Panc1 (cell line): ENCODE measurements at regions not wholly inside any gene's neighbourhood (a gene's known extent, or its start where the extent isn't known, plus 50 kb on each side); places are given as distances from the start of the nearest gene placed in this dataset.

ENCODE experiments used
- ATAC-seq: fragments of 200-7000 bp; cut with Tn5 transposase; 2 replicates; pipeline ENCODE4 v1.9.1; 2020; ENCODE audit warnings: mild to moderate bottlenecking, moderate library complexity
- BruUV-seq: library from RNA; stranded (reverse); fragments of 400-500 nt; replicated peaks from 2 replicates; lab custom pipeline; 2021; lab: Mats Ljungman, UMichigan
- CTCF ChIA-PET: fragments of 300-600 bp; sonication (Branson Sonifier 250); formaldehyde crosslinking; loops from one replicate; lab custom pipeline; 2022; ENCODE audit warnings: antibody characterized with exemption; lab: Charles Lee
- POLR2A ChIA-PET: fragments of 300-600 bp; sonication (Branson Sonifier 250); formaldehyde crosslinking; loops from one replicate; lab custom pipeline; 2022; ENCODE audit warnings: antibody characterized with exemption; lab: Charles Lee
- DNase-seq: peaks from one replicate; pipeline ENCODE4 v3.0.0-alpha.2; 2010; ENCODE audit warnings: low read depth, low spot score
- H3K27ac ChIP-seq: 2 replicates; pipeline ENCODE4 v1.5.1; 2011; ENCODE audit warnings: mild to moderate bottlenecking, low read length, inconsistent platforms
- H3K27me3 ChIP-seq: fragments of 200-500 bp; sonication (Bioruptor generic); 2 replicates; pipeline ENCODE4 v1.6.0; 2014; ENCODE audit warnings: low read length, inconsistent platforms; ENCODE audit not compliant: control insufficient read depth, insufficient read depth
- H3K36me3 ChIP-seq: fragments of 200-500 bp; sonication (Bioruptor generic); 2 replicates; pipeline ENCODE4 v1.5.1; 2014; ENCODE audit warnings: inconsistent platforms, mild to moderate bottlenecking, low read length, moderate library complexity; ENCODE audit not compliant: control insufficient read depth, insufficient read depth
- H3K4me1 ChIP-seq: 2 replicates; pipeline ENCODE4 v1.5.1; 2011; ENCODE audit warnings: inconsistent platforms, mild to moderate bottlenecking, low read length, moderate library complexity; ENCODE audit not compliant: control insufficient read depth, insufficient read depth
- H3K4me3 ChIP-seq, 2 experiments: 2 replicates each; pipeline ENCODE4 v1.5.1; 2011 to 2012; ENCODE audit warnings: low read depth in 2 of 2, low read length in 2 of 2, mild to moderate bottlenecking in 2 of 2, inconsistent platforms in 1 of 2, moderate library complexity in 1 of 2
- H3K9me3 ChIP-seq: fragments of 200-500 bp; sonication (Bioruptor generic); 2 replicates; pipeline ENCODE4 v1.5.1; 2014; ENCODE audit warnings: low read depth, mild to moderate bottlenecking, inconsistent platforms, low read length, moderate library complexity; ENCODE audit not compliant: control insufficient read depth, insufficient read depth
- POLR2AphosphoS5 ChIP-seq: IDR thresholded peaks from 2 replicates; pipeline ENCODE4 v1.6.1; 2012; ENCODE audit warnings: mild to moderate bottlenecking, low read depth, low read length, moderate library complexity
- REST ChIP-seq, 2 experiments: IDR thresholded peaks; 2 replicates each; pipeline ENCODE4 v1.6.1; 2011 to 2012; ENCODE audit warnings: low read depth in 2 of 2, control low read depth in 1 of 2, low read length in 1 of 2, mild to moderate bottlenecking in 1 of 2, moderate library complexity in 1 of 2; ENCODE audit not compliant: insufficient read depth in 1 of 2
- SIN3A ChIP-seq: IDR thresholded peaks from 2 replicates; pipeline ENCODE4 v1.6.1; 2012; ENCODE audit warnings: low read depth, mild to moderate bottlenecking, low read length, moderate library complexity, borderline replicate concordance; ENCODE audit not compliant: insufficient read depth
- TCF7L2 ChIP-seq: IDR thresholded peaks from 2 replicates; pipeline ENCODE4 v1.6.1; 2011; ENCODE audit warnings: mild to moderate bottlenecking, low read depth, low read length, inconsistent platforms
- in situ Hi-C: cut with HindIII; loops from 2 replicates; pipeline ENCODE4 v1.10.0; 2016; ENCODE audit warnings: low sequenced_read_pairs, low pct_unique_long_range_greater_than_20kb
- intact Hi-C: fragments of 100-400 bp; cut with micrococcal nuclease; formaldehyde crosslinking; loops from one replicate; pipeline ENCODE4 v1.10.0; 2022; ENCODE audit not compliant: unreplicated experiment
- TF ChIP-seq, protein P1 (sequence below): fragments of 450-650 bp; IDR thresholded peaks from 2 replicates; pipeline ENCODE4 v1.5.1; 2017; ENCODE audit warnings: mild to moderate bottlenecking

DNA sequence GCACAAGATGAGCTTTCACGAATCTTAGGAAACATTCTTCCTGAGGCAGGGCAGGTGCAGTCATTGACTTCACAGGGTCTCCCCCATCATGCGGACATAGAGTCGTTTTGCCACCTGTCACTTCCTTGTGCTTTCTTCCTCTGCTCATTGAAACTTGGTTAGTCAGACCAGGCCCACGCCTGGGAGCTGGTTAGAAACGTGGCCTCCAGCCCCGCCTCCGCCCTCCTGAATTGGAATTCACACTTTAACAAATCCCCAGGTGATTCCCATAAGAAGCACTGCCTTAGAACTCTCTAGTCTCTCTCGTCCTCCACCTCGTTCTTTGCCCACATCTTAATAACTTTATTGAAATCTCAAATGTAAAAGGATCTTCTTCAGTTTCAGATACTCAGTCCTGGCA is 265.5 kb upstream of the FZD8 start:
- ATAC-seq (no peak), DNase-seq (no peak)
- Histone ChIP-seq H3K27me3 (no peaks in the 10 kb centered on the region), H3K4me3 (no peak overlapping the region), H3K4me1 (no peaks in the 10 kb centered on the region), H3K27ac (no peak overlapping the region), H3K36me3 (no peaks in the 10 kb centered on the region), H3K9me3 (no peaks in the 10 kb centered on the region)
- no peak for TF ChIP-seq TCF7L2
- no peak for TF ChIP-seq SIN3A
- TF ChIP-seq REST (IDR thresholded peaks at IDR 0.05; ENCODE audit: insufficient read depth in 1 of 2, low read depth in 2 of 2, low read length in 1 of 2), result no peak
- TF ChIP-seq, protein P1, sequence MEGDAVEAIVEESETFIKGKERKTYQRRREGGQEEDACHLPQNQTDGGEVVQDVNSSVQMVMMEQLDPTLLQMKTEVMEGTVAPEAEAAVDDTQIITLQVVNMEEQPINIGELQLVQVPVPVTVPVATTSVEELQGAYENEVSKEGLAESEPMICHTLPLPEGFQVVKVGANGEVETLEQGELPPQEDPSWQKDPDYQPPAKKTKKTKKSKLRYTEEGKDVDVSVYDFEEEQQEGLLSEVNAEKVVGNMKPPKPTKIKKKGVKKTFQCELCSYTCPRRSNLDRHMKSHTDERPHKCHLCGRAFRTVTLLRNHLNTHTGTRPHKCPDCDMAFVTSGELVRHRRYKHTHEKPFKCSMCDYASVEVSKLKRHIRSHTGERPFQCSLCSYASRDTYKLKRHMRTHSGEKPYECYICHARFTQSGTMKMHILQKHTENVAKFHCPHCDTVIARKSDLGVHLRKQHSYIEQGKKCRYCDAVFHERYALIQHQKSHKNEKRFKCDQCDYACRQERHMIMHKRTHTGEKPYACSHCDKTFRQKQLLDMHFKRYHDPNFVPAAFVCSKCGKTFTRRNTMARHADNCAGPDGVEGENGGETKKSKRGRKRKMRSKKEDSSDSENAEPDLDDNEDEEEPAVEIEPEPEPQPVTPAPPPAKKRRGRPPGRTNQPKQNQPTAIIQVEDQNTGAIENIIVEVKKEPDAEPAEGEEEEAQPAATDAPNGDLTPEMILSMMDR, result no peak
- no peak for TF ChIP-seq POLR2AphosphoS5
- BruUV-seq, result no TSS peak
- POLR2A ChIA-PET, result no interaction called here
- CTCF ChIA-PET, result no interaction called here
- intact Hi-C loops (no loop called here), in situ Hi-C loops (no loop called here)

DNA sequence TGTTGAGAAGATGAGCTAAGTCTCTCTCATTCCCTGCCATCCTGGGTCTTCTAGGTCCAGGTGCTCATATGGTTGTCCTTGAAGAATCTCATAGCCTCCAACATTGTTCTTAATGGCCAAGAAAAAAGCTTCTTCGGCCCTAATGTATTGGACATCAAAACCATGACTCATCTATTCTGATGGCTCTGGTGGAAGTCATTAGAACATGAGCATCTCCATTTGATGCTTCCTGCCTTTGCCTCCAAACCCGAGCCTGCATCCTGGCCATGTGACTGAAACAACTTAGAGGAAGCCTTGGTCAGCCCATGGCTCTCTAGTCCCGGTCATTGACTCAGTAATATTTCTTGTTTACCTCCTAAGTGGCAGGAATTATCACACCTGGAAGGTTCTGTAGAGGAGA is 264.1 kb upstream of the FZD8 start:
- CTCF ChIA-PET, result no interaction called here
- DNase-seq (no peak), ATAC-seq (no peak)
- POLR2A ChIA-PET, result no interaction called here
- Histone ChIP-seq H3K4me1 (no peaks in the 10 kb centered on the region), H3K9me3 (no peaks in the 10 kb centered on the region), H3K27me3 (no peaks in the 10 kb centered on the region), H3K4me3 (no peak overlapping the region), H3K36me3 (no peaks in the 10 kb centered on the region), H3K27ac (no peak overlapping the region)
- intact Hi-C loops (no loop called here), in situ Hi-C loops (no loop called here)
- no TSS peak for BruUV-seq
- TF ChIP-seq TCF7L2 (no peak), REST (IDR thresholded peaks at IDR 0.05; ENCODE audit: insufficient read depth in 1 of 2, low read depth in 2 of 2, low read length in 1 of 2) (no peak), POLR2AphosphoS5 (no peak), SIN3A (no peak)
- TF ChIP-seq, protein P1, result no peak
